ENCODE measurements at regions not wholly inside any gene's neighbourhood (a gene's known extent, or its start where the extent isn't known, plus 50 kb on each side); places are given as distances from the start of the nearest gene placed in this dataset.

DNA sequence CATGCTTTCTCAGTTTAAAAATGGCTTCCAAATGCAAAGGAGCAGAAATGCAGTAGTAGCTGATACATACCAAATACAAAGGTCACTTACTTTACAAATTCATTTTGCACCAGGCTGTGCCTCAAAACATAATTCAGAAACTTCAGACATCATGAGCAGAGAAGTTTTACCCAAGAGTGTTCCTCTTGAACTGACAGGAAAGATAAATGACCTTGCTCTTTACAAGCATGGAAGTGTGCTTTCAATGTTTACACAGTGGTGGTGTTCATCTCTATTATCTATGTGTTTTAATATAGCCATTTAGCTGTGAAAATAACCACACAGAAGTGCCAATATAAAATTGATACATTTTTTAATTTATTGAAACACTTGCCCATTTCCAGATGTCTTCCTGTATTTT is 383.4 kb downstream of the ANKRD50 start:
- no peak overlapping the region for H3K4me3 ChIP-seq (ENCODE audit: low read length)
- no peak for DNase-seq (ENCODE audit: low read depth)
- TF ChIP-seq, protein P1, sequence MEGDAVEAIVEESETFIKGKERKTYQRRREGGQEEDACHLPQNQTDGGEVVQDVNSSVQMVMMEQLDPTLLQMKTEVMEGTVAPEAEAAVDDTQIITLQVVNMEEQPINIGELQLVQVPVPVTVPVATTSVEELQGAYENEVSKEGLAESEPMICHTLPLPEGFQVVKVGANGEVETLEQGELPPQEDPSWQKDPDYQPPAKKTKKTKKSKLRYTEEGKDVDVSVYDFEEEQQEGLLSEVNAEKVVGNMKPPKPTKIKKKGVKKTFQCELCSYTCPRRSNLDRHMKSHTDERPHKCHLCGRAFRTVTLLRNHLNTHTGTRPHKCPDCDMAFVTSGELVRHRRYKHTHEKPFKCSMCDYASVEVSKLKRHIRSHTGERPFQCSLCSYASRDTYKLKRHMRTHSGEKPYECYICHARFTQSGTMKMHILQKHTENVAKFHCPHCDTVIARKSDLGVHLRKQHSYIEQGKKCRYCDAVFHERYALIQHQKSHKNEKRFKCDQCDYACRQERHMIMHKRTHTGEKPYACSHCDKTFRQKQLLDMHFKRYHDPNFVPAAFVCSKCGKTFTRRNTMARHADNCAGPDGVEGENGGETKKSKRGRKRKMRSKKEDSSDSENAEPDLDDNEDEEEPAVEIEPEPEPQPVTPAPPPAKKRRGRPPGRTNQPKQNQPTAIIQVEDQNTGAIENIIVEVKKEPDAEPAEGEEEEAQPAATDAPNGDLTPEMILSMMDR (conservative IDR thresholded peaks at IDR 0.05; ENCODE audit: low read depth, low read length) = no peak

- DNase-seq (ENCODE audit: low read depth) = no peak
- TF ChIP-seq, protein P1 (conservative IDR thresholded peaks at IDR 0.05; ENCODE audit: low read depth, low read length) = no peak
- no peak overlapping the region for H3K4me3 ChIP-seq (ENCODE audit: low read length)
Measured at GRCh38 chr4:124330045-124330444, 382.5 kb downstream of the ANKRD50 start.

DNA sequence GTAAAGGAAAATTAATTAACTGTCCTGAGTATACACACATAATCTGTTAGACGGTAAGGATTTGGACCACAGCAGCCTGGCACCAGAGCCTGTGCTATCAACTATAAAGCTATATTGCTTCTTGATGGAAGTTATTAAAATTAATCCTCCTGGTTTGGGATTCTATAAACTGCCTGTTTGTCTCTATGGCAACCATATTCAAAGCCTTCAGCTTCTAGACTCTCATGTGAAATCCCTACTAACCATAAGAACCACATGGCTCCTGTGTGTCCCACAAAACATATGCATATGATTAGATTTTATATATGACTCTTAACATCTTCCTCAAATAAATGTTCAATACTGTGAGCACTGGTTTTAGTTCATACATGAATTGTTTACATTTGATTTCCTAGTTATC is 380.8 kb downstream of the ANKRD50 start:
- peak; percentile 40 for DNase-seq (ENCODE audit: low read depth)
- no peak overlapping the region for H3K4me3 ChIP-seq (ENCODE audit: low read length)
- TF ChIP-seq, protein P1 (conservative IDR thresholded peaks at IDR 0.05; ENCODE audit: low read depth, low read length) = no peak

DNA sequence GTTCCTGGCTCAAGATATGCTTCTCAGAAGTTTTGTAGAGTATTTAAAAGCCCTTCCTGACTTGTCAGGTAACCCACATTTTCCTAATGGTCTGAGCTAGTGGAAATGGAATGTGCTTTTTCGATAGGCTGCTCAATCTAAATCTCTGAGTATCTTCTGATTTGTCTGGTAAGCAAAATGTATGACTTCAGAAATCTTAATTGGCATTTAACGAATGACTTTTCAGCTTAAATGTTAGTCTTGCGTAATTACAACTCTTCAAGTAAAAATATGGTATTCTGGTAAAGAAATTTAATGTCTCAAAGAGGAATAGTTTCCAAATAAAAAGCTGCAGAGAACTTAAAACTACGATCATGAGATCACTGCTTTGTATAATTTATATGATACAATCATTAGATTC is 379.1 kb downstream of the ANKRD50 start:
- H3K4me3 ChIP-seq (ENCODE audit: low read length) = no peak overlapping the region
- TF ChIP-seq, protein P1 (conservative IDR thresholded peaks at IDR 0.05; ENCODE audit: low read depth, low read length) = no peak
- no peak for DNase-seq (ENCODE audit: low read depth)

GRCh38 chr4:124334119-124334518 is 378.4 kb downstream of the ANKRD50 start:
- TF ChIP-seq, protein P1 (conservative IDR thresholded peaks at IDR 0.05; ENCODE audit: low read depth, low read length) = peak; percentile 59
- DNase-seq (ENCODE audit: low read depth) = peak; percentile 58
- H3K4me3 ChIP-seq (ENCODE audit: low read length) = no peak overlapping the region

DNA sequence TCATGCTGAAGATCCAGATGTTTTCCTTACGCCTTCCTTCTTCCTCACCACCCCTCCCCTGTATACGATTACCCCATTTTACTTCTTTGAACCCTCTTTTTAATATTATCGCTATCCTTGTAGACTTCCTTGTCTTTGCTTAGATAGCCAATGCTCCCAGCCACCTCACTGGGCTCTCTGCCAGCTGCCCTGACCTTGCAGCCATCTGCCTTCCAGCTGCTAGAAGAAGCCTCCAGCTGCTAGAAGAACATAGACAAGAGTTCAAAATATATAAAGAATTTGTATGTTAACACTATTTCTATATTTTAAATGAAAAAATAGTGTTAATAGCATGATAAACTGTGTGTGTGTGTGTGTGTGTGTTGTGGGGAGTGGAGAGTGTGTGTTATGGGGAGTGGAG is 374.7 kb downstream of the ANKRD50 start:
- no peak overlapping the region for H3K4me3 ChIP-seq (ENCODE audit: low read length)
- no peak for DNase-seq (ENCODE audit: low read depth)
- TF ChIP-seq, protein P1 (conservative IDR thresholded peaks at IDR 0.05; ENCODE audit: low read depth, low read length) = no peak

DNA sequence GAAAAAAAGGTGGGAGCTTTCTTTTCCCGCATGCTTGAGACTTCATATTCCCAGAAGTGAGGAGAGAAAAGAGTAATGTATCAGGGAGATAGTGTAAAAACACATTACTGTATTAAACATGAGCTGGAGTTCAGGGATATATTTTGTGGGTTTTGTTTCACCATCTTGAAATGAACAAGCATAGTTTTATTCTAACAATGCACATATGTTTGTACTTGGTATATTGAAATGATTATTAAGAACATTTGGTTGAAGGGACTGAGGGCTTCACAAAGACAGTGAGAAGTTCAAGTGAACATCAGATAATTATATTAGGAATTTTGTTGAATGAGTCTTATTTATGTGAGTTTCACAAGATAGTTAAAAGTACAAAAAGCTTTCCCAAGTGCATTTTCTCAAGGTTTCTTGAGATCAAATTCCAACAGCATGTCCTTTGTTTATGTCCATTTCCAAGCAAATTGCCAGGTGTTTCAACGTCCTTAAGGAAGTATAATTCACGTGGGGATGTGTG is 368.8 kb downstream of the ANKRD50 start:
- no peak for DNase-seq (ENCODE audit: low read depth)
- TF ChIP-seq, protein P1 (conservative IDR thresholded peaks at IDR 0.05; ENCODE audit: low read depth, low read length) = no peak
- no peak overlapping the region for H3K4me3 ChIP-seq (ENCODE audit: low read length)
